ENCODE measurements at regions not wholly inside any gene's neighbourhood (a gene's known extent, or its start where the extent isn't known, plus 50 kb on each side); places are given as distances from the start of the nearest gene placed in this dataset.

DNA sequence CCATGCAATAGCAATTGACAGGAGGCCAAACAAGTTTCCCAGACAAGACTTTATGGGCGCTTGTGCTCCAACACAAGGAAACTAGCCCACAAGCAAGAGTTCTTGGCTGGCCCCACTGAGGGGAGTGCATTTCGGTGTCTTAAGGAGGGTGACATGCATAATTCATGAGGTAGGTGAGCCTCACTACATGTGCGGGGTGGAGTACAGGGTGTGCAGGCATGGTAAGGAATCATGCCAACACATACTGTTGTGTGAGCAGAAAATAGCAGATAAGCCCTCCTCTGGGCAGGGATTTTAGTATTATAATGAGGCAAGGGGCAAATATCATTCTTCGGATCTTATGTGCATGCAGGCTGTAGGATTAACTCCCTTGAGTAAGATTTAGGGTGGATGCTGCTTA is 78.7 kb upstream of the SLC1A4 start:
- no peak for TF ChIP-seq YY1 (IDR thresholded peaks at IDR 0.05; ENCODE audit: low read depth)
- no peak for TF ChIP-seq EP300 (IDR thresholded peaks at IDR 0.05; ENCODE audit: borderline replicate concordance)
- TF ChIP-seq USF1 (IDR thresholded peaks at IDR 0.05): no peak
- TF ChIP-seq, protein P1, sequence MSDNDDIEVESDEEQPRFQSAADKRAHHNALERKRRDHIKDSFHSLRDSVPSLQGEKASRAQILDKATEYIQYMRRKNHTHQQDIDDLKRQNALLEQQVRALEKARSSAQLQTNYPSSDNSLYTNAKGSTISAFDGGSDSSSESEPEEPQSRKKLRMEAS (IDR thresholded peaks at IDR 0.05): no peak
- no peak for TF ChIP-seq NFIC (IDR thresholded peaks at IDR 0.05)
- no peak for TF ChIP-seq FOXM1 (IDR thresholded peaks at IDR 0.05; ENCODE audit: borderline replicate concordance, low read depth)

Data from Ishikawa (cell line).